ENCODE measurements at regions not wholly inside any gene's neighbourhood (a gene's known extent, or its start where the extent isn't known, plus 50 kb on each side); places are given as distances from the start of the nearest gene placed in this dataset.

DNA sequence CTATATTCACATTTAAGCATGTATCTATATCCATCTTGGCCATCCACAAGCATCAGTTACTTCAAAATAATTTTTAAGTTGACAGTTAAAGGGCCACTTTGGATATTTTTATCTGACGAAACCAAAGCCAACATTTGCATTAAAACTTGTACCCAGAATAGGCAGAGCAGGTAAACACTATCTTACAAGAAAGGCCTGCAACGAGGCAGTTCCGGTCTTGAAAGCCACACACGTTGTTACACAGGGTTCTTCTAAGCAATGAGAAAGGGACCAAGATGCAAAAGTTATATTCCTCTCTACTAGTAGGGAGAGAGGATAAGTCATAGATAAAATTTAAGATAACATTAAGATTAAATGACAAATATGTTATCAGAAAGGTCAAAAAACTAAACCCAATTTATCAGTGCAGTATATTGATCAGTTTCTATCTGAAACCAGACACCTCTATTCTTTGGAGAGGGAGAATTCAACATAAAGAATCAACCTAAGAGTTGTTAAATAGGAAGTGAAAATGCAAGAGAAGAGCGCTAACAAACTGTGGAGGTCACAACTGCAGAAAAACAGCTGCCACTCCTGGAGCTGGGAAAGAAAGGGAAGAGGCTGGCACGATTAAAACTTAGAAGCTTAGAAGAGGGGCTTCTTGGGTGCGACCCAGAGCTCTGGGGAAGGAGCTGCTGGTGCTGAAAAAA lies 701.3 kb downstream of the TNS3 start:
- TF ChIP-seq, protein P1, sequence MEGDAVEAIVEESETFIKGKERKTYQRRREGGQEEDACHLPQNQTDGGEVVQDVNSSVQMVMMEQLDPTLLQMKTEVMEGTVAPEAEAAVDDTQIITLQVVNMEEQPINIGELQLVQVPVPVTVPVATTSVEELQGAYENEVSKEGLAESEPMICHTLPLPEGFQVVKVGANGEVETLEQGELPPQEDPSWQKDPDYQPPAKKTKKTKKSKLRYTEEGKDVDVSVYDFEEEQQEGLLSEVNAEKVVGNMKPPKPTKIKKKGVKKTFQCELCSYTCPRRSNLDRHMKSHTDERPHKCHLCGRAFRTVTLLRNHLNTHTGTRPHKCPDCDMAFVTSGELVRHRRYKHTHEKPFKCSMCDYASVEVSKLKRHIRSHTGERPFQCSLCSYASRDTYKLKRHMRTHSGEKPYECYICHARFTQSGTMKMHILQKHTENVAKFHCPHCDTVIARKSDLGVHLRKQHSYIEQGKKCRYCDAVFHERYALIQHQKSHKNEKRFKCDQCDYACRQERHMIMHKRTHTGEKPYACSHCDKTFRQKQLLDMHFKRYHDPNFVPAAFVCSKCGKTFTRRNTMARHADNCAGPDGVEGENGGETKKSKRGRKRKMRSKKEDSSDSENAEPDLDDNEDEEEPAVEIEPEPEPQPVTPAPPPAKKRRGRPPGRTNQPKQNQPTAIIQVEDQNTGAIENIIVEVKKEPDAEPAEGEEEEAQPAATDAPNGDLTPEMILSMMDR (conservative IDR thresholded peaks at IDR 0.05; ENCODE audit: low read length), result no peak
- no peak for TF ChIP-seq EZH2phosphoT487 (IDR thresholded peaks at IDR 0.05; ENCODE audit: borderline replicate concordance)
